Activated CD4-positive, alpha-beta T cell treated with anti-CD3 and anti-CD28 coated beads, Interleukin-2, amount 50 U/mL, for 16 hours (primary cell): ENCODE measurements at regions not wholly inside any gene's neighbourhood (a gene's known extent, or its start where the extent isn't known, plus 50 kb on each side); places are given as distances from the start of the nearest gene placed in this dataset.
A peak's percentile ranks its signal among the peaks of the same experiment; 100 is the strongest.

ENCODE experiments used
- DNase-seq: peaks from one replicate; pipeline ENCODE4 v3.0.0-alpha.2; 2020

- DNase-seq: no peak
Observed at GRCh38 chr5:153402550-153402949, 87.9 kb upstream of the GRIA1 start.

- no peak for DNase-seq
Observed at GRCh38 chr5:153403470-153403869, 87.0 kb upstream of the GRIA1 start.

- no peak for DNase-seq
Observed at GRCh38 chr5:153404747-153405146, 85.7 kb upstream of the GRIA1 start.

- DNase-seq: no peak
Observed at GRCh38 chr5:153421676-153422075, 68.8 kb upstream of the GRIA1 start.

- DNase-seq: no peak
Observed at GRCh38 chr5:153425914-153426313, 64.6 kb upstream of the GRIA1 start.

- peak; percentile 24 for DNase-seq
Observed at GRCh38 chr5:153429761-153430380, 60.6 kb upstream of the GRIA1 start.

GRCh38 chr5:153432583-153432982, 57.9 kb upstream of the GRIA1 start:
- no peak for DNase-seq

- no peak for DNase-seq
Observed at GRCh38 chr5:153437251-153437650, 53.2 kb upstream of the GRIA1 start.

GRCh38 chr5:153439130-153439529, 51.3 kb upstream of the GRIA1 start:
- no peak for DNase-seq
